ENCODE measurements at regions not wholly inside any gene's neighbourhood (a gene's known extent, or its start where the extent isn't known, plus 50 kb on each side); places are given as distances from the start of the nearest gene placed in this dataset.

DNA sequence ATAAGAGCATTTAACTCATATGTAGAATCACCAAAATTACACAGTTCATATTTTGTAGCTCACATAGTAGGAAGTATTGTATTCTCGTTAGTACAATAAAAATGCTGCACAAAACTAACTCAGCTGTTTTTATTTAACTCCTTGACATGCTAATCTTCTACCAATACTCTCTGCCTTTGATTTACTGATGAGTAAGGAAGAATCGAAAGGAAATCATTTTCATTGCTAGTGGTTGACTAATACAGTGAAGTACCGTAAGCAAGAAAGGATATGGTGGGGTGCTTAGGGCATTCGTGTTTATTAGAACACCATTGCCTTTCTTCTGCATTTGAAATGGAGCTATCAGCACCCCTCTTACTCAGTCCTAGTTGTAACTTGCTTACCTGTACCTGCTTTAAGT is 1239.1 kb upstream of the TENM3 start (continued):
- TF ChIP-seq, protein P1, sequence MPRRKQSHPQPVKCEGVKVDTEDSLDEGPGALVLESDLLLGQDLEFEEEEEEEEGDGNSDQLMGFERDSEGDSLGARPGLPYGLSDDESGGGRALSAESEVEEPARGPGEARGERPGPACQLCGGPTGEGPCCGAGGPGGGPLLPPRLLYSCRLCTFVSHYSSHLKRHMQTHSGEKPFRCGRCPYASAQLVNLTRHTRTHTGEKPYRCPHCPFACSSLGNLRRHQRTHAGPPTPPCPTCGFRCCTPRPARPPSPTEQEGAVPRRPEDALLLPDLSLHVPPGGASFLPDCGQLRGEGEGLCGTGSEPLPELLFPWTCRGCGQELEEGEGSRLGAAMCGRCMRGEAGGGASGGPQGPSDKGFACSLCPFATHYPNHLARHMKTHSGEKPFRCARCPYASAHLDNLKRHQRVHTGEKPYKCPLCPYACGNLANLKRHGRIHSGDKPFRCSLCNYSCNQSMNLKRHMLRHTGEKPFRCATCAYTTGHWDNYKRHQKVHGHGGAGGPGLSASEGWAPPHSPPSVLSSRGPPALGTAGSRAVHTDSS (CRISPR knock-in tag; conservative IDR thresholded peaks at IDR 0.05) = no peak
- TF ChIP-seq, protein P2, sequence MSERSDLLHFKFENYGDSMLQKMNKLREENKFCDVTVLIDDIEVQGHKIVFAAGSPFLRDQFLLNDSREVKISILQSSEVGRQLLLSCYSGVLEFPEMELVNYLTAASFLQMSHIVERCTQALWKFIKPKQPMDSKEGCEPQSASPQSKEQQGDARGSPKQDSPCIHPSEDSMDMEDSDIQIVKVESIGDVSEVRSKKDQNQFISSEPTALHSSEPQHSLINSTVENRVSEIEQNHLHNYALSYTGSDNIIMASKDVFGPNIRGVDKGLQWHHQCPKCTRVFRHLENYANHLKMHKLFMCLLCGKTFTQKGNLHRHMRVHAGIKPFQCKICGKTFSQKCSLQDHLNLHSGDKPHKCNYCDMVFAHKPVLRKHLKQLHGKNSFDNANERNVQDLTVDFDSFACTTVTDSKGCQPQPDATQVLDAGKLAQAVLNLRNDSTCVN (CRISPR knock-in tag; IDR thresholded peaks at IDR 0.05; ENCODE audit: borderline replicate concordance) = no peak
- TF ChIP-seq, protein P3, sequence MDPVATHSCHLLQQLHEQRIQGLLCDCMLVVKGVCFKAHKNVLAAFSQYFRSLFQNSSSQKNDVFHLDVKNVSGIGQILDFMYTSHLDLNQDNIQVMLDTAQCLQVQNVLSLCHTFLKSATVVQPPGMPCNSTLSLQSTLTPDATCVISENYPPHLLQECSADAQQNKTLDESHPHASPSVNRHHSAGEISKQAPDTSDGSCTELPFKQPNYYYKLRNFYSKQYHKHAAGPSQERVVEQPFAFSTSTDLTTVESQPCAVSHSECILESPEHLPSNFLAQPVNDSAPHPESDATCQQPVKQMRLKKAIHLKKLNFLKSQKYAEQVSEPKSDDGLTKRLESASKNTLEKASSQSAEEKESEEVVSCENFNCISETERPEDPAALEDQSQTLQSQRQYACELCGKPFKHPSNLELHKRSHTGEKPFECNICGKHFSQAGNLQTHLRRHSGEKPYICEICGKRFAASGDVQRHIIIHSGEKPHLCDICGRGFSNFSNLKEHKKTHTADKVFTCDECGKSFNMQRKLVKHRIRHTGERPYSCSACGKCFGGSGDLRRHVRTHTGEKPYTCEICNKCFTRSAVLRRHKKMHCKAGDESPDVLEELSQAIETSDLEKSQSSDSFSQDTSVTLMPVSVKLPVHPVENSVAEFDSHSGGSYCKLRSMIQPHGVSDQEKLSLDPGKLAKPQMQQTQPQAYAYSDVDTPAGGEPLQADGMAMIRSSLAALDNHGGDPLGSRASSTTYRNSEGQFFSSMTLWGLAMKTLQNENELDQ (CRISPR knock-in tag; IDR thresholded peaks at IDR 0.05; ENCODE audit: borderline replicate concordance) = no peak
- TF ChIP-seq, protein P4, sequence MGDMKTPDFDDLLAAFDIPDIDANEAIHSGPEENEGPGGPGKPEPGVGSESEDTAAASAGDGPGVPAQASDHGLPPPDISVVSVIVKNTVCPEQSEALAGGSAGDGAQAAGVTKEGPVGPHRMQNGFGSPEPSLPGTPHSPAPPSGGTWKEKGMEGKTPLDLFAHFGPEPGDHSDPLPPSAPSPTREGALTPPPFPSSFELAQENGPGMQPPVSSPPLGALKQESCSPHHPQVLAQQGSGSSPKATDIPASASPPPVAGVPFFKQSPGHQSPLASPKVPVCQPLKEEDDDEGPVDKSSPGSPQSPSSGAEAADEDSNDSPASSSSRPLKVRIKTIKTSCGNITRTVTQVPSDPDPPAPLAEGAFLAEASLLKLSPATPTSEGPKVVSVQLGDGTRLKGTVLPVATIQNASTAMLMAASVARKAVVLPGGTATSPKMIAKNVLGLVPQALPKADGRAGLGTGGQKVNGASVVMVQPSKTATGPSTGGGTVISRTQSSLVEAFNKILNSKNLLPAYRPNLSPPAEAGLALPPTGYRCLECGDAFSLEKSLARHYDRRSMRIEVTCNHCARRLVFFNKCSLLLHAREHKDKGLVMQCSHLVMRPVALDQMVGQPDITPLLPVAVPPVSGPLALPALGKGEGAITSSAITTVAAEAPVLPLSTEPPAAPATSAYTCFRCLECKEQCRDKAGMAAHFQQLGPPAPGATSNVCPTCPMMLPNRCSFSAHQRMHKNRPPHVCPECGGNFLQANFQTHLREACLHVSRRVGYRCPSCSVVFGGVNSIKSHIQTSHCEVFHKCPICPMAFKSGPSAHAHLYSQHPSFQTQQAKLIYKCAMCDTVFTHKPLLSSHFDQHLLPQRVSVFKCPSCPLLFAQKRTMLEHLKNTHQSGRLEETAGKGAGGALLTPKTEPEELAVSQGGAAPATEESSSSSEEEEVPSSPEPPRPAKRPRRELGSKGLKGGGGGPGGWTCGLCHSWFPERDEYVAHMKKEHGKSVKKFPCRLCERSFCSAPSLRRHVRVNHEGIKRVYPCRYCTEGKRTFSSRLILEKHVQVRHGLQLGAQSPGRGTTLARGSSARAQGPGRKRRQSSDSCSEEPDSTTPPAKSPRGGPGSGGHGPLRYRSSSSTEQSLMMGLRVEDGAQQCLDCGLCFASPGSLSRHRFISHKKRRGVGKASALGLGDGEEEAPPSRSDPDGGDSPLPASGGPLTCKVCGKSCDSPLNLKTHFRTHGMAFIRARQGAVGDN (CRISPR knock-in tag; IDR thresholded peaks at IDR 0.05) = no peak
- TF ChIP-seq, protein P5, sequence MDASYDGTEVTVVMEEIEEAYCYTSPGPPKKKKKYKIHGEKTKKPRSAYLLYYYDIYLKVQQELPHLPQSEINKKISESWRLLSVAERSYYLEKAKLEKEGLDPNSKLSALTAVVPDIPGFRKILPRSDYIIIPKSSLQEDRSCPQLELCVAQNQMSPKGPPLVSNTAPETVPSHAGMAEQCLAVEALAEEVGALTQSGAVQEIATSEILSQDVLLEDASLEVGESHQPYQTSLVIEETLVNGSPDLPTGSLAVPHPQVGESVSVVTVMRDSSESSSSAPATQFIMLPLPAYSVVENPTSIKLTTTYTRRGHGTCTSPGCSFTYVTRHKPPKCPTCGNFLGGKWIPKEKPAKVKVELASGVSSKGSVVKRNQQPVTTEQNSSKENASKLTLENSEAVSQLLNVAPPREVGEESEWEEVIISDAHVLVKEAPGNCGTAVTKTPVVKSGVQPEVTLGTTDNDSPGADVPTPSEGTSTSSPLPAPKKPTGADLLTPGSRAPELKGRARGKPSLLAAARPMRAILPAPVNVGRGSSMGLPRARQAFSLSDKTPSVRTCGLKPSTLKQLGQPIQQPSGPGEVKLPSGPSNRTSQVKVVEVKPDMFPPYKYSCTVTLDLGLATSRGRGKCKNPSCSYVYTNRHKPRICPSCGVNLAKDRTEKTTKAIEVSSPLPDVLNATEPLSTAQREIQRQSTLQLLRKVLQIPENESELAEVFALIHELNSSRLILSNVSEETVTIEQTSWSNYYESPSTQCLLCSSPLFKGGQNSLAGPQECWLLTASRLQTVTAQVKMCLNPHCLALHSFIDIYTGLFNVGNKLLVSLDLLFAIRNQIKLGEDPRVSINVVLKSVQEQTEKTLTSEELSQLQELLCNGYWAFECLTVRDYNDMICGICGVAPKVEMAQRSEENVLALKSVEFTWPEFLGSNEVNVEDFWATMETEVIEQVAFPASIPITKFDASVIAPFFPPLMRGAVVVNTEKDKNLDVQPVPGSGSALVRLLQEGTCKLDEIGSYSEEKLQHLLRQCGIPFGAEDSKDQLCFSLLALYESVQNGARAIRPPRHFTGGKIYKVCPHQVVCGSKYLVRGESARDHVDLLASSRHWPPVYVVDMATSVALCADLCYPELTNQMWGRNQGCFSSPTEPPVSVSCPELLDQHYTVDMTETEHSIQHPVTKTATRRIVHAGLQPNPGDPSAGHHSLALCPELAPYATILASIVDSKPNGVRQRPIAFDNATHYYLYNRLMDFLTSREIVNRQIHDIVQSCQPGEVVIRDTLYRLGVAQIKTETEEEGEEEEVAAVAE (CRISPR knock-in tag; IDR thresholded peaks at IDR 0.05; ENCODE audit: borderline replicate concordance) = no peak

Data from HepG2 (cell line).